Myocyte (in vitro differentiated cells): ENCODE measurements at regions not wholly inside any gene's neighbourhood (a gene's known extent, or its start where the extent isn't known, plus 50 kb on each side); places are given as distances from the start of the nearest gene placed in this dataset.
"Not testable (repeated sequence)": the region's sequence is repeated elsewhere in the genome, so short reads cannot be mapped to it uniquely, and the experiment has no call there.

Experiments used
- DNase-seq: peaks from one replicate; pipeline ENCODE4 v3.0.0-alpha.2; 2012; ENCODE audit warnings: low read depth

DNA sequence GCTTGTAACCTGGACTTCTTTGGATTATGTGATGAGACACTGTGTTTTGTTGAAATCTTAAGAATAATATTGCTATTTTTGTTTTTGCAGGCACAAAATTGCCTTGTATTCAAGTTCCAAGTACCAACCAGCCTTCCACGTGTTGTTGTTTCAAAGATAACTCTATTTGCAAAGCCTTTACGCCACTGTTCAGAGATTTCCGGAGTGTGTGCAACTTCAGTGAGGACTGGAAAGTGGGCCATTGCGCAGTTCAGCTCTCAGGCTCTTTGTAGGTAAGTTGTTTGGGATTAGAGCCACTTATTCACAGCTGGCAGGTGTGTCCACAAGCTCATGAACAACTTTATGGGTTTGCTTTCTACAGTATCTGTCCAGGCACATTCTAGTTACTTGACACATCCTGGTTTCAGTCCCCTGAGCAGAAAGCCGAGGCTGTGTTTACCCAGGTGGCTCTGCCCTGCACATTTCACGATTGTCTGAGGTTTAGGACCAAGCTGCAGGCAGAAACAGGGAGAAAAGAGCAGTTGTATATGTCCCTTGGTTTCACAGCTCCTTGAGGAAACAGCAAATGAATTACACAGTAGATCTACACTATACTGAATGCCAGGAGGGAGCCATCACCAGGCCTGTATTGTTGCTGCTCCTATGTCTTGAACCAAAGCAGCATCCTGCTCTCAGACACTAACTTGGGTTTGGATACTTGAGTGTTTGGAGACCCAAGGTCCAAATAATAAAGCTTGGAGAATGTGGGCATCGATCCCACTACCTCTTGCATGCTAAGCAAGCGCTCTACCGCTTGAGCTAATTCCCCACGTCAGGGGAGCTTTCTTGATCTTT lies 136.1 kb upstream of the ZNF322 start:
- not testable (repeated sequence) for DNase-seq

- DNase-seq = not testable (repeated sequence)
These were observed 140.5 kb upstream of the ZNF322 start for GRCh38 chr6:26799903-26800633.

DNA sequence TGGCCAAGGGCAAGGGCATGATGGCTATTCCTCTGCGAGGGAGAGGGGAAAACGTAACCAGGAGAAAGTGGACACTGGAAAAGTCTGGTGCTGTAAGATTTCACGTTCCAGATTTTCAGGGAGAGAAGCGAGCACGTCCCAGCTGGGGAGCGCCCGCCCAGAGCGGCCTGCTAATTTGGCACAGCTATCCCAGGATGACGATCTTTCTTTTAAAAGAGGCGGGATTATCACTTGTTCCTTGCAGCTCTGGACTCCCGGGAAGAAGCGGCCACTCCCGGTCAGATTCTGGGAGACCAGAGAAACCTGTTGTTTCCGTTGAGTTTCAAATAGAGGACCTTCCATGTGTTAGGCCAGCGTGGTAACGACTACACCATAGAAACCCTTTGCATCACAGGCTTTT lies 144.2 kb upstream of the ZNF322 start:
- not testable (repeated sequence) for DNase-seq

GRCh38 chr6:26811486-26812116 lies 152.1 kb upstream of the ZNF322 start:
- DNase-seq = not testable (repeated sequence)

- DNase-seq = not testable (repeated sequence)
These were observed 159.2 kb upstream of the ZNF322 start for GRCh38 chr6:26818640-26819225.

DNA sequence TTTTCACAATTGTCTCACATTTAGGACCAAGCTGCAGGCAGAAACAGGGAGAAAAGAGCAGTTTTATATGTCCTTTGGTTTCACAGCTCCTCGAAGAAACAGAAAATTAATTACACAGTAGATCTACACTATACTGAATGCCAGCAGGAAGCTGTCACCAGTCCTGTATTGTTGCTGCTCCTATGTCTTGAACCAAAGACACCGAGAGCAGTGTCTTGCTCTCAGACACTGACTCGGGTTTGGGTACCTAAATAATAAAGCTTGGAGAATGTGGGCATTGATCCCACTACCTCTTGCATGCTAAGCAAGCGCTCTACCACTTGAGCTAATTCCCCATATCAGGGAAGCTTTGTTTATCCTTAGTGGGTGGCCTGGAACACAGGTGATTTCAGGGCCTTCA lies 168.4 kb upstream of the ZNF322 start:
- DNase-seq = not testable (repeated sequence)

- not testable (repeated sequence) for DNase-seq
These were observed 169.9 kb upstream of the ZNF322 start for GRCh38 chr6:26829480-26829879.

- not testable (repeated sequence) for DNase-seq
These were observed 171.4 kb upstream of the ZNF322 start for GRCh38 chr6:26830992-26831391.

GRCh38 chr6:26835707-26836106 lies 176.2 kb upstream of the ZNF322 start:
- DNase-seq = not testable (repeated sequence)

GRCh38 chr6:26836657-26837056 lies 177.1 kb upstream of the ZNF322 start:
- not testable (repeated sequence) for DNase-seq

DNA sequence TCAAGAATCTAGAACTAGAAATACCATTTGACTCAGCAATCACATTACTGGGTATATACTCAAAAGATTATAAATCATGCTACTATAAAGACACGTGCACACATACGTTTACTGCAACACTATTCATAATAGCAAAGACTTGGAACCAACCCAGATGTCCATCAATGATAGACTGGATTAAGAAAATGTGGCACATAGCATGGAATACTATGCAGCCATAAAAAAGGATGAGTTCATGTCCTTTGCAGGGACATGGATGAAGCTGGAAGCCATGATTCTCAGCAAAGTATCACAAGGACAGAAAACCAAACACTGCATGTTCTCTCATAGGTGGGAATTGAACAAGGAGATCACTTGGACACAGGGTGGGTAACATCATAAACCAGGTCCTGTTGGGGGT lies 185.3 kb upstream of the ZNF322 start:
- DNase-seq = not testable (repeated sequence)

- DNase-seq = not testable (repeated sequence)
These were observed 197.7 kb upstream of the ZNF322 start for GRCh38 chr6:26857289-26857688.

- DNase-seq = not testable (repeated sequence)
These were observed 199.7 kb upstream of the ZNF322 start for GRCh38 chr6:26859067-26859770.

DNA sequence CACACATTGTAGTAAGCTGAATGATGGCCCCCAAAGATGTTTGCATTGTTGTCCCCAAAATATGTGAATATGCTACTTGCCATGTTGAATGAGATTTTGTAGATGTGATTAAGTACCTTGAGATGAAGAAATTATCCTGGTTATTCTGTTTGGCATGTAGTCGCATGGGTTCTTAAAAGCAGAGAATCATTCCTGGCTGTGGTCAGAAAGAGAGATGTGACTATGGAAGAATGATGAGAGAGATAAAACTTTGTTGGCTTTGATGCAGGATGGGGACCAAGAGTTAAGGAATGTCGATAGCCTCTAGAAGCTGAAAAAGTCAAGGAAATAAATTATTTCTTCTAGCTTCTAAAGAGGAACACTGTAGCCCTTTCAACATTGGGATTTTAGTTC lies 200.2 kb upstream of the ZNF322 start:
- DNase-seq = not testable (repeated sequence)

DNA sequence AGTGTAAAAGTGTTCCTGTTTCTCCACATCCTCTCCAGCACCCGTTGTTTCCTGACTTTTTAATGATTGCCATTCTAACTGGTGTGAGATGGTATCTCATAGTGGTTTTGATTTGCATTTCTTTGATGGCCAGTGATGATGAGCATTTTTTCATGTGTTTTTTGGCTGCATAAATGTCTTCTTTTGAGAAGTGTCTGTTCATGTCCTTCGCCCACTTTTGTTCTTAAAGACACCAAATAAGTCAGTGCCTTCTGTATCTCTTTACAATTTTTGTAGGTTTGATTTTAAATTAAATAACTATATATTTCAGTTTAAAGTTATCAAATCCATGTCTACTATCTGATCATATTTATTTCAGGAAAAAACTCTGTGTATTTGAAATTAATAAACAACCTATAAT lies 202.4 kb upstream of the ZNF322 start:
- DNase-seq = not testable (repeated sequence)

DNA sequence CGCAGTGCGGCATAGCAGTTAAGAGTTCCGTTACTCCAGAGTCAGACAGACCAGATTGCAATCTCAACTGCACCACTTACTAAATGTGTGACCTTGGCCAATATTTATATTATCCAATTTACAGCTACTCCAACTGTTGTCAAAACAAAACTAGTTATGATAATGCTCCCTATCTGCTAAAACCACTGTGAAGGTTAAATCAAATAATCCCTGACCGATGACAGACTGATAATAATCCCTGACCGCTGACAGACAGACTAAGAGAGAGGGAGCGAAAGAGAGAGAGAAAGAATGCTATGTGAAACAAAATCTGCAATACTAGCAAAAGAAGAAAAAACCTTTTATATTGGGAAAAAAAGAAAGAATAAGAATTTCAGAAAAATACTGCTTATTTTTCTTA lies 204.1 kb upstream of the ZNF322 start:
- not testable (repeated sequence) for DNase-seq

GRCh38 chr6:26898785-26899184 lies 239.2 kb upstream of the ZNF322 start:
- DNase-seq = not testable (repeated sequence)

GRCh38 chr6:26924206-26924605 lies 264.7 kb upstream of the ZNF322 start:
- DNase-seq = peak; percentile 2

DNA sequence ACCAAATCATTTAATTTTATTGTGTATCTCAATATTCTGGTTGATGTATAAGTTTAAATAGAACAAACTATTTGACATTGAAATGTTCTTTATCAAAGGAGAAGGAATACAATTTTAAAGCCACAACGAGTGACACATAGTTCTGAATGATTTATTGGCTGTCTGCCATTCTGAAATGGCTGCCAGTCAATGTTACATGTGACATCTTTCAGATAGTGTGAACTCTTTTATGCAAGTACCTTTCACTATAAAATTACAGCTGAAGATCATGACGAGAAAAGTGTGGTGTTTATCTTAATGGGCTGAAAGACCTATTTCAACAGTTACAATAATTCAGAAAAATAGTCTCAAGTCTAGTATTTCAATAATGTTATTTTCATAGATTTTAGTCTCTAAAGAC lies 268.6 kb upstream of the ZNF322 start:
- not testable (repeated sequence) for DNase-seq

GRCh38 chr6:26937258-26937657 lies 277.7 kb upstream of the ZNF322 start:
- DNase-seq = not testable (repeated sequence)

GRCh38 chr6:26951211-26951610 lies 291.7 kb upstream of the ZNF322 start:
- not testable (repeated sequence) for DNase-seq
